ENCODE measurements at regions not wholly inside any gene's neighbourhood (a gene's known extent, or its start where the extent isn't known, plus 50 kb on each side); places are given as distances from the start of the nearest gene placed in this dataset.
"Not testable (repeated sequence)": the region's sequence is repeated elsewhere in the genome, so short reads cannot be mapped to it uniquely, and the experiment has no call there.

DNA sequence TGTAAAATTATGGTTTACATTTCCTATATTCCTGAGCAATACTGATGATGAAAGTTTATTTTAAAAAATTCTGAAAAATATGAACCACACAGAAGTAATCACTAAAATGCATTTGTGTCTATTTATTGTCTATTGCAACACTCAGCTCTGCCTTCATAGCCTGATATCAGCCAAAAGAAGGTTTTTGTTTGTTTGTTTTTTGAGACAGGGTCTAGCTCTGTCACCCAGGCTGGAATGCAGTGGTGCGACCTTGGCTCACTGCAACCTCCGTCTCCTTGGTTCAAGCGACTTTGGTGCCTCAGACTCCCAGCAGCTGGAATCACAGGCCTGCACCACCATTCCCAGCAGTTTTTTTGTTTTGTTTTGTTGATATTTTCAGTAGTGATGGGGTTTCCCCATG lies 1560.2 kb downstream of the SI start:
- Mint-ChIP-seq H3K4me1 (no peaks in the 10 kb centered on the region), H3K9me3 (no peaks in the 10 kb centered on the region), H3K27me3 (ENCODE audit: low read depth) (no peaks in the 10 kb centered on the region), H3K36me3 (ENCODE audit: low read depth) (no peaks in the 10 kb centered on the region), H3K4me3 (no peak overlapping the region), H3K27ac (ENCODE audit: unreplicated experiment) (no peak overlapping the region)
- TF ChIP-seq CTCF (conservative IDR thresholded peaks at IDR 0.05), result no peak
- DNase-seq (ENCODE audit: low read depth, low spot score), result no peak

- H3K27ac Mint-ChIP-seq (ENCODE audit: unreplicated experiment), result no peak overlapping the region
- DNase-seq (ENCODE audit: low read depth, low spot score), result no peak
- no peaks in the 10 kb centered on the region for H3K36me3 Mint-ChIP-seq (ENCODE audit: low read depth)
- no peak overlapping the region for H3K4me3 Mint-ChIP-seq
- H3K9me3 Mint-ChIP-seq, result no peaks in the 10 kb centered on the region
- no peaks in the 10 kb centered on the region for H3K27me3 Mint-ChIP-seq (ENCODE audit: low read depth)
- H3K4me1 Mint-ChIP-seq, result no peaks in the 10 kb centered on the region
- no peak for TF ChIP-seq CTCF (conservative IDR thresholded peaks at IDR 0.05)
Measured at GRCh38 chr3:163513149-163513657, 1565.1 kb downstream of the SI start.

GRCh38 chr3:163508206-163508605 lies 1570.1 kb downstream of the SI start:
- Mint-ChIP-seq H3K9me3 (no peaks in the 10 kb centered on the region), H3K36me3 (ENCODE audit: low read depth) (no peaks in the 10 kb centered on the region), H3K27ac (ENCODE audit: unreplicated experiment) (no peak overlapping the region), H3K4me3 (no peak overlapping the region), H3K27me3 (ENCODE audit: low read depth) (no peaks in the 10 kb centered on the region), H3K4me1 (no peaks in the 10 kb centered on the region)
- DNase-seq (ENCODE audit: low read depth, low spot score), result no peak
- no peak for TF ChIP-seq CTCF (conservative IDR thresholded peaks at IDR 0.05)

- Mint-ChIP-seq H3K27ac (ENCODE audit: unreplicated experiment) (no peak overlapping the region), H3K9me3 (peaks cover 2% of the 10 kb centered on the region), H3K4me3 (no peak overlapping the region), H3K27me3 (ENCODE audit: low read depth) (no peaks in the 10 kb centered on the region), H3K4me1 (no peaks in the 10 kb centered on the region), H3K36me3 (ENCODE audit: low read depth) (no peaks in the 10 kb centered on the region)
- no peak for DNase-seq (ENCODE audit: low read depth, low spot score)
- TF ChIP-seq CTCF (conservative IDR thresholded peaks at IDR 0.05), result no peak
Measured at GRCh38 chr3:163504974-163505373, 1573.3 kb downstream of the SI start.

DNA sequence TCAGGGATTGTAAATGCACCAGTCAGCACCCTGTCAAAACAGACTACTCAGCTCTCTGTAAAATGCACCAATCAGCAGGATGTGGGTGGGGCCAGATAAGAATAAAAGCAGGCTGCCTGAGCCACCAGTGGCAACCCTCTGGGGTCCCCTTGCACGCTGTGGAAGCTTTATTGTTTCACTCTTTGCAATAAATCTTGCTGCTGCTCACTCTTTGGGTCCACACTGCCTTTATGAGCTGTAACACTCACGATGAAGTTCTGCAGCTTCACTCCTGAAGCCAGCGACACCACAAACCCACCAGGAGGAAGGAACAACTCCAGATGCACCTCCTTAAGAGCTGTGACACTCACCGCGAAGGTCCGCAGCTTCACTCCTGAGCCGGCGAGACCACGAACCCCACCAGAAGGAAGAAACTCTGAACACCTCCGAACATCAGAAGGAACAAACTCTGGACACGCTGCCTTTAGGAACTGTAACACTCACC lies 1578.5 kb downstream of the SI start:
- H3K9me3 Mint-ChIP-seq; H3K4me3 Mint-ChIP-seq; DNase-seq (ENCODE audit: low read depth, low spot score); H3K36me3 Mint-ChIP-seq (ENCODE audit: low read depth); H3K27me3 Mint-ChIP-seq (ENCODE audit: low read depth); H3K27ac Mint-ChIP-seq (ENCODE audit: unreplicated experiment); H3K4me1 Mint-ChIP-seq: not testable (repeated sequence)

DNA sequence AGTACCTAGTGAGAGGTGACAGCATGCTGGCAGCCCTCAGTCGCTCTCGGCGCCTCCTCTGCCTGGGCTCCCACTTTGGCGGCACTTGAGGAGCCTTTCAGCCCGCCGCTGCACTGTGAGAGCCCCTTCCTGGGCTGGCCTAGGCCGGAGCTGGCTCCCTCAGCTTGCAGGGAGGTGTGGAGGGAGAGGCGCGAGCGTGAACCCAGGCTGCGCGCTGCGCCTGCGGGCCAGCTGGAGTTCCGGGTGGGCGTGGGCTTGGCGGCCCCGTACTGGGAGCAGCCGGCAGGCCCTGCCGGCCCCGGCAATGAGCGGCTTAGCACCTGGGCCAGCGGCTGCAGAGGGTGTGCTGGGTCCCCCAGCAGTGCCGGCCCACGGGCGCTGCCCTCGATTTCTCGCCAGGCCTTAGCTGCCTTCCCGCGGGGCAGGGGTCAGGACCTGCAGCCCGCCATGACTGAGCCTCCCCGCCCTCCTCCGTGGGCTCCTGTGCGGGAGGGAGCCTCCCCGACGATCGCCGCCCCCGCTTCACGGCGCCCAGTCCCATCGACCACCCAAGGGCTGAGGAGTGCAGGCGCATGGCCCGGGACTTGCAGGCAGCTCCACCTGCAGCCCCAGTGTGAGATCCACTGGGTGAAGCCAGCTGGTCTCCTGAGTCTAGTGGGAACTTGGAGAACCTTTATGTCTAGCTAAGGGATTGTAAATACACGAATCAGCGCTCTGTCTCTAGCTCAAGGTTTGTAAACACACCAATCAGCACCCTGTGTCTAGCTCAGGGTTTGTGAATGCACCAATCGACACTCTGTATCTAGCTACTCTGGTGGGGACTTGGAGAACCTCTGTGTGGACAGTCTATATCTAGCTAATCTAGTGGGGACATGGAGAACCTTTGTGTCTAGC lies 1579.2 kb downstream of the SI start:
- not testable (repeated sequence) for H3K4me1 Mint-ChIP-seq; H3K27ac Mint-ChIP-seq (ENCODE audit: unreplicated experiment); H3K4me3 Mint-ChIP-seq; H3K36me3 Mint-ChIP-seq (ENCODE audit: low read depth); DNase-seq (ENCODE audit: low read depth, low spot score); H3K27me3 Mint-ChIP-seq (ENCODE audit: low read depth); H3K9me3 Mint-ChIP-seq

All from neural crest cell (in vitro differentiated cells).